Testis (tissue), 2 donors: ENCODE measurements at regions not wholly inside any gene's neighbourhood (a gene's known extent, or its start where the extent isn't known, plus 50 kb on each side); places are given as distances from the start of the nearest gene placed in this dataset.

Experiments
- POLR2A ChIP-seq: fragments of 450-650 bp; IDR thresholded peaks from one replicate; pipeline ENCODE4 v1.6.1; 2017; ENCODE audit warnings: antibody characterized with exemption, mild to moderate bottlenecking, moderate library complexity
- TF ChIP-seq, protein P1 (sequence below), 3 experiments: fragments of 450-650 bp in 2 of 3; fragments of 200-600 bp in 1 of 3; sonication (generic) in 1 of 3; IDR thresholded peaks; one replicate each; pipeline ENCODE4 v1.5.1; 2016 to 2019; ENCODE audit warnings: antibody characterized with exemption in 3 of 3, mild to moderate bottlenecking in 2 of 3, moderate library complexity in 1 of 3

GRCh38 chr21:38621132-38621531 is 122.9 kb upstream of the ERG start:
- TF ChIP-seq, protein P1, sequence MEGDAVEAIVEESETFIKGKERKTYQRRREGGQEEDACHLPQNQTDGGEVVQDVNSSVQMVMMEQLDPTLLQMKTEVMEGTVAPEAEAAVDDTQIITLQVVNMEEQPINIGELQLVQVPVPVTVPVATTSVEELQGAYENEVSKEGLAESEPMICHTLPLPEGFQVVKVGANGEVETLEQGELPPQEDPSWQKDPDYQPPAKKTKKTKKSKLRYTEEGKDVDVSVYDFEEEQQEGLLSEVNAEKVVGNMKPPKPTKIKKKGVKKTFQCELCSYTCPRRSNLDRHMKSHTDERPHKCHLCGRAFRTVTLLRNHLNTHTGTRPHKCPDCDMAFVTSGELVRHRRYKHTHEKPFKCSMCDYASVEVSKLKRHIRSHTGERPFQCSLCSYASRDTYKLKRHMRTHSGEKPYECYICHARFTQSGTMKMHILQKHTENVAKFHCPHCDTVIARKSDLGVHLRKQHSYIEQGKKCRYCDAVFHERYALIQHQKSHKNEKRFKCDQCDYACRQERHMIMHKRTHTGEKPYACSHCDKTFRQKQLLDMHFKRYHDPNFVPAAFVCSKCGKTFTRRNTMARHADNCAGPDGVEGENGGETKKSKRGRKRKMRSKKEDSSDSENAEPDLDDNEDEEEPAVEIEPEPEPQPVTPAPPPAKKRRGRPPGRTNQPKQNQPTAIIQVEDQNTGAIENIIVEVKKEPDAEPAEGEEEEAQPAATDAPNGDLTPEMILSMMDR (IDR thresholded peaks at IDR 0.05) = no peak
- no peak for TF ChIP-seq POLR2A
